SU-DHL-6 (cell line): ENCODE measurements at regions not wholly inside any gene's neighbourhood (a gene's known extent, or its start where the extent isn't known, plus 50 kb on each side); places are given as distances from the start of the nearest gene placed in this dataset.

Experiments used
- H2AFZ ChIP-seq: fragments of 200-600 bp; sonication (generic); 2 replicates; pipeline ENCODE4 v1.6.1; 2014; ENCODE audit warnings: low read depth, mild to moderate bottlenecking, moderate library complexity, mixed read lengths, antibody characterized with exemption, low read length; ENCODE audit not compliant: severe bottlenecking
- H3F3A ChIP-seq: fragments of 200-600 bp; shearing (Covaris generic); 2 replicates; pipeline ENCODE4 v1.6.0; 2016; ENCODE audit warnings: antibody characterized with exemption, mild to moderate bottlenecking; ENCODE audit not compliant: insufficient read depth
- H3K27ac ChIP-seq: fragments of 200-600 bp; sonication (generic); 2 replicates; pipeline ENCODE4 v1.5.1; 2016; ENCODE audit warnings: low read depth, mild to moderate bottlenecking, low read length, moderate library complexity, mixed read lengths
- H3K27me3 ChIP-seq: fragments of 200-600 bp; sonication (generic), shearing (Covaris generic); 2 replicates; pipeline ENCODE4 v1.6.0; 2014; ENCODE audit warnings: mild to moderate bottlenecking, low read length
- H3K36me3 ChIP-seq: fragments of 200-600 bp; sonication (generic); 2 replicates; pipeline ENCODE4 v1.6.1; 2014; ENCODE audit warnings: mild to moderate bottlenecking, low read length, mixed read lengths
- H3K4me2 ChIP-seq: fragments of 300-600, 200-600 bp; shearing (Covaris generic), sonication (generic); 2 replicates; pipeline ENCODE4 v1.6.0; 2014; ENCODE audit warnings: low read length, low read depth, mild to moderate bottlenecking; ENCODE audit not compliant: poor library complexity, severe bottlenecking
- H3K4me3 ChIP-seq: fragments of 200-600 bp; sonication (generic); 2 replicates; pipeline ENCODE4 v1.5.1; 2014; ENCODE audit warnings: antibody characterized with exemption, low read length, mild to moderate bottlenecking, mixed read lengths; ENCODE audit not compliant: insufficient read depth, poor library complexity, severe bottlenecking
- H3K79me2 ChIP-seq: fragments of 200-600 bp; sonication (generic); 2 replicates; pipeline ENCODE4 v1.6.1; 2014; ENCODE audit warnings: mild to moderate bottlenecking, low read length, moderate library complexity; ENCODE audit not compliant: insufficient read depth
- H3K9ac ChIP-seq: fragments of 200-600 bp; sonication (generic); 2 replicates; pipeline ENCODE4 v1.7.0; 2014; ENCODE audit warnings: mild to moderate bottlenecking, low read length
- H3K9me2 ChIP-seq: fragments of 200-600 bp; sonication (generic); replicated peaks from 2 replicates; pipeline ENCODE4 v1.6.1; 2014; ENCODE audit warnings: low read length; ENCODE audit not compliant: insufficient read depth
- H3K9me3 ChIP-seq: fragments of 200-600 bp; sonication (generic); 2 replicates; pipeline ENCODE4 v1.6.1; 2014; ENCODE audit warnings: low read length, mixed read lengths; ENCODE audit not compliant: insufficient read depth
- H4K20me1 ChIP-seq: fragments of 200-600 bp; sonication (generic); 2 replicates; pipeline ENCODE4 v1.6.1; 2014; ENCODE audit warnings: low read depth, mild to moderate bottlenecking, antibody characterized with exemption, low read length, moderate library complexity, mixed read lengths
- CTCF ChIP-seq: fragments of 200-600 bp; sonication (generic); IDR thresholded peaks from one replicate; pipeline ENCODE4 v1.5.1; 2017; ENCODE audit warnings: antibody characterized with exemption, mild to moderate bottlenecking, low read length, moderate library complexity; ENCODE audit not compliant: insufficient read depth, poor library complexity, severe bottlenecking
- EZH2phosphoT487 ChIP-seq: fragments of 200-600 bp; sonication (generic), shearing (Covaris generic); conservative IDR thresholded peaks from 2 replicates; pipeline ENCODE4 v1.6.1; 2018; ENCODE audit warnings: mild to moderate bottlenecking, antibody characterized with exemption, low read length, moderate library complexity, mixed read lengths

GRCh38 chr10:91127341-91128082, 93.0 kb upstream of the PCGF5 start:
- H3K27ac ChIP-seq, result no peak overlapping the region
- H3F3A ChIP-seq, result no peaks in the 10 kb centered on the region

GRCh38 chr10:91135113-91135512, 85.3 kb upstream of the PCGF5 start:
- Histone ChIP-seq H3K79me2 (no peaks in the 10 kb centered on the region), H4K20me1 (no peaks in the 10 kb centered on the region), H3K9ac (no peak overlapping the region), H3K9me3 (no peaks in the 10 kb centered on the region), H3K9me2 (no peaks in the 10 kb centered on the region), H3K36me3 (no peaks in the 10 kb centered on the region), H3K4me3 (no peak overlapping the region), H3K4me2 (no peak overlapping the region), H2AFZ (no peak overlapping the region), H3K27me3 (no peaks in the 10 kb centered on the region), H3F3A (no peaks in the 10 kb centered on the region), H3K27ac (no peak overlapping the region)
- TF ChIP-seq EZH2phosphoT487 (no peak), CTCF (no peak)

More at GRCh38 chr10:91127341-91128082, 93.0 kb upstream of the PCGF5 start:
- Histone ChIP-seq H3K9me2 (no peaks in the 10 kb centered on the region), H2AFZ (no peak overlapping the region), H3K79me2 (no peaks in the 10 kb centered on the region), H3K9ac (no peak overlapping the region), H3K9me3 (no peaks in the 10 kb centered on the region), H3K36me3 (no peaks in the 10 kb centered on the region), H3K4me3 (no peak overlapping the region), H4K20me1 (no peaks in the 10 kb centered on the region), H3K27me3 (no peaks in the 10 kb centered on the region), H3K4me2 (no peak overlapping the region)
- TF ChIP-seq EZH2phosphoT487 (no peak), CTCF (no peak)

- Histone ChIP-seq H3K9ac (no peak overlapping the region), H3K4me2 (no peak overlapping the region), H3K9me2 (no peaks in the 10 kb centered on the region)
Measured at GRCh38 chr10:91137011-91137643, 83.3 kb upstream of the PCGF5 start.

More at GRCh38 chr10:91137011-91137643, 83.3 kb upstream of the PCGF5 start:
- Histone ChIP-seq H3F3A (no peaks in the 10 kb centered on the region), H3K79me2 (no peaks in the 10 kb centered on the region), H3K27ac (no peak overlapping the region), H3K4me3 (no peak overlapping the region), H3K9me3 (no peaks in the 10 kb centered on the region), H2AFZ (no peak overlapping the region), H3K27me3 (no peaks in the 10 kb centered on the region), H4K20me1 (no peaks in the 10 kb centered on the region), H3K36me3 (no peaks in the 10 kb centered on the region)
- TF ChIP-seq CTCF (no peak), EZH2phosphoT487 (no peak)
